SW 1271 (cell line): ENCODE measurements at regions not wholly inside any gene's neighbourhood (a gene's known extent, or its start where the extent isn't known, plus 50 kb on each side); places are given as distances from the start of the nearest gene placed in this dataset.
"Not testable (repeated sequence)": the region's sequence is repeated elsewhere in the genome, so short reads cannot be mapped to it uniquely, and the experiment has no call there.

ENCODE experiments used
- DNase-seq, 2 experiments: peaks; one replicate each; lab custom pipeline; 2025; lab: John Stamatoyannopoulos, UW

- DNase-seq = no peak
Measured at GRCh38 chr20:54933212-54933904, 458.0 kb downstream of the DOK5 start.

- DNase-seq = no peak
Measured at GRCh38 chr20:54929191-54929590, 453.8 kb downstream of the DOK5 start.

- DNase-seq = no peak
Measured at GRCh38 chr20:54928564-54928963, 453.2 kb downstream of the DOK5 start.

GRCh38 chr20:54922636-54923035 is 447.2 kb downstream of the DOK5 start:
- DNase-seq = no peak

GRCh38 chr20:54922096-54922495 is 446.7 kb downstream of the DOK5 start:
- no peak for DNase-seq

GRCh38 chr20:54920491-54920890 is 445.1 kb downstream of the DOK5 start:
- DNase-seq = no peak

GRCh38 chr20:54918993-54919392 is 443.6 kb downstream of the DOK5 start:
- not testable (repeated sequence) for DNase-seq

GRCh38 chr20:54914995-54915394 is 439.6 kb downstream of the DOK5 start:
- DNase-seq = no peak

- no peak for DNase-seq
Measured at GRCh38 chr20:54909702-54910101, 434.3 kb downstream of the DOK5 start.

GRCh38 chr20:54906134-54906533 is 430.7 kb downstream of the DOK5 start:
- DNase-seq = not testable (repeated sequence)

- no peak for DNase-seq
Measured at GRCh38 chr20:54897787-54898186, 422.4 kb downstream of the DOK5 start.

GRCh38 chr20:54891907-54892306 is 416.5 kb downstream of the DOK5 start:
- no peak for DNase-seq

GRCh38 chr20:54879393-54879792 is 404.0 kb downstream of the DOK5 start:
- no peak for DNase-seq

GRCh38 chr20:54875307-54875706 is 399.9 kb downstream of the DOK5 start:
- DNase-seq = no peak

GRCh38 chr20:54874718-54875117 is 399.3 kb downstream of the DOK5 start:
- DNase-seq = no peak

GRCh38 chr20:54872440-54872839 is 397.0 kb downstream of the DOK5 start:
- no peak for DNase-seq

GRCh38 chr20:54869765-54870164 is 394.4 kb downstream of the DOK5 start:
- no peak for DNase-seq

- DNase-seq = no peak
Measured at GRCh38 chr20:54865273-54865672, 389.9 kb downstream of the DOK5 start.

- DNase-seq = no peak
Measured at GRCh38 chr20:54860716-54861115, 385.3 kb downstream of the DOK5 start.

- no peak for DNase-seq
Measured at GRCh38 chr20:54856202-54856601, 380.8 kb downstream of the DOK5 start.

- no peak for DNase-seq
Measured at GRCh38 chr20:54849741-54850140, 374.3 kb downstream of the DOK5 start.

- no peak for DNase-seq
Measured at GRCh38 chr20:54848984-54849538, 373.7 kb downstream of the DOK5 start.

GRCh38 chr20:54848262-54848661 is 372.9 kb downstream of the DOK5 start:
- DNase-seq = no peak

- no peak for DNase-seq
Measured at GRCh38 chr20:54846948-54847347, 371.6 kb downstream of the DOK5 start.
